ENCODE measurements at regions not wholly inside any gene's neighbourhood (a gene's known extent, or its start where the extent isn't known, plus 50 kb on each side); places are given as distances from the start of the nearest gene placed in this dataset.

DNA sequence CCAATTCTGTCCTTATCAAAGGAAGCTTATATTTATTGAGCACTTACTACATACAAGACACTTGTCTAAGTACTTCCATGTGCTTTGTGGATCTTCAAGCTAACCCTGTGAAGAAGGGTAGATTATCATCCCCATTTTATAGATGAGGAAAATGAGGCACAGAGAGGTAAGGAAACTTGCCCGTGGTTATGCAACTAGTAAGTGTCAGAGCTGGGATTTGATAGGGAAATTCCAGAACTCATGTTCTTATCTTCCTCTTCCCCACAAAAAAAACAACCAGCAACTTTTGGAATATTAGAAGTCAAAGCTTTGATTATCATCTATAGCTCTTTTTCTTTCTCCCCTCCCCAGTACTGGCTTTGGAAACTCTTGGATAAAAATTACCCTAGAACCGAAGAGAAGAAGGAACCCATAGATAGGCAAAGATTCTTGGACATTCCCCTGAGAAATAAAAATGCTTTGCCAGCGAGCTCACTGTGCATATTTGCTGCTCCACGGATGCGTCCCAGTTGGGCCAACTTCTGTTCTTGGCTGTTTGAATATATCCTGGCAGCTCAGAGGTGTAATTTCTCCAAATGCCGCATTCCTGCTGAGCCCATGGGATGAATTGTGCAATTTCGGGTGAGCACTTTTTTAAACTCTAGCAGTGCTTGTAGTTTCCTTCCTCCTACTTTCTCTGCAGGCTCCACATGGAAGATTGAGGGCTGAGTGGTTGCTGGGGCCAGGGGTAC is 591.5 kb upstream of the CFAP20DC start:
- no peak for DNase-seq (ENCODE audit: low spot score)
- Mint-ChIP-seq H3K4me3 (no peak overlapping the region), H3K4me1 (no peaks in the 10 kb centered on the region), H3K36me3 (ENCODE audit: low read depth) (no peaks in the 10 kb centered on the region), H3K27ac (no peak overlapping the region), H3K9me3 (no peaks in the 10 kb centered on the region; the same call in 2 of the 3 replicates), H3K27me3 (ENCODE audit: insufficient read depth, low read depth, poor library complexity) (peaks cover 1% of the 10 kb centered on the region)
- Histone ChIP-seq H3K36me3 (ENCODE audit: insufficient read depth) (no peaks in the 10 kb centered on the region), H3K27me3 (ENCODE audit: insufficient read depth) (no peaks in the 10 kb centered on the region), H3K9me2 (ENCODE audit: insufficient read depth) (no peaks in the 10 kb centered on the region), H3K27ac (ENCODE audit: low read depth) (no peak overlapping the region), H3K4me3 (no peak overlapping the region), H3K4me1 (ENCODE audit: insufficient read depth) (no peaks in the 10 kb centered on the region), H3K4me2 (no peak overlapping the region), H3F3A (replicated peaks; ENCODE audit: low read depth) (no peaks in the 10 kb centered on the region), H3K79me2 (replicated peaks; ENCODE audit: insufficient read depth) (no peaks in the 10 kb centered on the region), H2AFZ (0 out of 2 replicates have a peak overlapping the region, but pooled peaks have one; percentile 23), H4K20me1 (replicated peaks; ENCODE audit: insufficient read depth) (no peaks in the 10 kb centered on the region)
- TF ChIP-seq, protein P1, sequence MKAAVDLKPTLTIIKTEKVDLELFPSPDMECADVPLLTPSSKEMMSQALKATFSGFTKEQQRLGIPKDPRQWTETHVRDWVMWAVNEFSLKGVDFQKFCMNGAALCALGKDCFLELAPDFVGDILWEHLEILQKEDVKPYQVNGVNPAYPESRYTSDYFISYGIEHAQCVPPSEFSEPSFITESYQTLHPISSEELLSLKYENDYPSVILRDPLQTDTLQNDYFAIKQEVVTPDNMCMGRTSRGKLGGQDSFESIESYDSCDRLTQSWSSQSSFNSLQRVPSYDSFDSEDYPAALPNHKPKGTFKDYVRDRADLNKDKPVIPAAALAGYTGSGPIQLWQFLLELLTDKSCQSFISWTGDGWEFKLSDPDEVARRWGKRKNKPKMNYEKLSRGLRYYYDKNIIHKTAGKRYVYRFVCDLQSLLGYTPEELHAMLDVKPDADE (IDR thresholded peaks at IDR 0.05): no peak
- TF ChIP-seq, protein P2, sequence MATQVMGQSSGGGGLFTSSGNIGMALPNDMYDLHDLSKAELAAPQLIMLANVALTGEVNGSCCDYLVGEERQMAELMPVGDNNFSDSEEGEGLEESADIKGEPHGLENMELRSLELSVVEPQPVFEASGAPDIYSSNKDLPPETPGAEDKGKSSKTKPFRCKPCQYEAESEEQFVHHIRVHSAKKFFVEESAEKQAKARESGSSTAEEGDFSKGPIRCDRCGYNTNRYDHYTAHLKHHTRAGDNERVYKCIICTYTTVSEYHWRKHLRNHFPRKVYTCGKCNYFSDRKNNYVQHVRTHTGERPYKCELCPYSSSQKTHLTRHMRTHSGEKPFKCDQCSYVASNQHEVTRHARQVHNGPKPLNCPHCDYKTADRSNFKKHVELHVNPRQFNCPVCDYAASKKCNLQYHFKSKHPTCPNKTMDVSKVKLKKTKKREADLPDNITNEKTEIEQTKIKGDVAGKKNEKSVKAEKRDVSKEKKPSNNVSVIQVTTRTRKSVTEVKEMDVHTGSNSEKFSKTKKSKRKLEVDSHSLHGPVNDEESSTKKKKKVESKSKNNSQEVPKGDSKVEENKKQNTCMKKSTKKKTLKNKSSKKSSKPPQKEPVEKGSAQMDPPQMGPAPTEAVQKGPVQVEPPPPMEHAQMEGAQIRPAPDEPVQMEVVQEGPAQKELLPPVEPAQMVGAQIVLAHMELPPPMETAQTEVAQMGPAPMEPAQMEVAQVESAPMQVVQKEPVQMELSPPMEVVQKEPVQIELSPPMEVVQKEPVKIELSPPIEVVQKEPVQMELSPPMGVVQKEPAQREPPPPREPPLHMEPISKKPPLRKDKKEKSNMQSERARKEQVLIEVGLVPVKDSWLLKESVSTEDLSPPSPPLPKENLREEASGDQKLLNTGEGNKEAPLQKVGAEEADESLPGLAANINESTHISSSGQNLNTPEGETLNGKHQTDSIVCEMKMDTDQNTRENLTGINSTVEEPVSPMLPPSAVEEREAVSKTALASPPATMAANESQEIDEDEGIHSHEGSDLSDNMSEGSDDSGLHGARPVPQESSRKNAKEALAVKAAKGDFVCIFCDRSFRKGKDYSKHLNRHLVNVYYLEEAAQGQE (IDR thresholded peaks at IDR 0.05; ENCODE audit: unreplicated experiment): no peak
- TF ChIP-seq ZNF114 (CRISPR knock-in tag; IDR thresholded peaks at IDR 0.05) (no peak), STAT1 (IDR thresholded peaks at IDR 0.05; ENCODE audit: unreplicated experiment) (no peak), EZH2 (IDR thresholded peaks at IDR 0.05; ENCODE audit: low read depth, unreplicated experiment) (no peak), JUNB (IDR thresholded peaks at IDR 0.05; ENCODE audit: unreplicated experiment) (no peak), EZH2phosphoT487 (IDR thresholded peaks at IDR 0.05; ENCODE audit: unreplicated experiment) (no peak)
- TF ChIP-seq, protein P3, sequence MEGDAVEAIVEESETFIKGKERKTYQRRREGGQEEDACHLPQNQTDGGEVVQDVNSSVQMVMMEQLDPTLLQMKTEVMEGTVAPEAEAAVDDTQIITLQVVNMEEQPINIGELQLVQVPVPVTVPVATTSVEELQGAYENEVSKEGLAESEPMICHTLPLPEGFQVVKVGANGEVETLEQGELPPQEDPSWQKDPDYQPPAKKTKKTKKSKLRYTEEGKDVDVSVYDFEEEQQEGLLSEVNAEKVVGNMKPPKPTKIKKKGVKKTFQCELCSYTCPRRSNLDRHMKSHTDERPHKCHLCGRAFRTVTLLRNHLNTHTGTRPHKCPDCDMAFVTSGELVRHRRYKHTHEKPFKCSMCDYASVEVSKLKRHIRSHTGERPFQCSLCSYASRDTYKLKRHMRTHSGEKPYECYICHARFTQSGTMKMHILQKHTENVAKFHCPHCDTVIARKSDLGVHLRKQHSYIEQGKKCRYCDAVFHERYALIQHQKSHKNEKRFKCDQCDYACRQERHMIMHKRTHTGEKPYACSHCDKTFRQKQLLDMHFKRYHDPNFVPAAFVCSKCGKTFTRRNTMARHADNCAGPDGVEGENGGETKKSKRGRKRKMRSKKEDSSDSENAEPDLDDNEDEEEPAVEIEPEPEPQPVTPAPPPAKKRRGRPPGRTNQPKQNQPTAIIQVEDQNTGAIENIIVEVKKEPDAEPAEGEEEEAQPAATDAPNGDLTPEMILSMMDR (conservative IDR thresholded peaks at IDR 0.05; ENCODE audit: low read depth in 2 of 2): no peak
- no peak for ATAC-seq
